ENCODE measurements at regions not wholly inside any gene's neighbourhood (a gene's known extent, or its start where the extent isn't known, plus 50 kb on each side); places are given as distances from the start of the nearest gene placed in this dataset.

- no peak overlapping the region for H3K4me3 ChIP-seq (ENCODE audit: low read length)
- no peak for DNase-seq (ENCODE audit: low read depth)
- no peak for TF ChIP-seq CTCF (conservative IDR thresholded peaks at IDR 0.05; ENCODE audit: low read depth, low read length)
These were observed 159.9 kb downstream of the SUCLA2 start for GRCh38 chr13:47841151-47841550.

GRCh38 chr13:47837906-47838305, 163.2 kb downstream of the SUCLA2 start:
- no peak overlapping the region for H3K4me3 ChIP-seq (ENCODE audit: low read length)
- TF ChIP-seq CTCF (conservative IDR thresholded peaks at IDR 0.05; ENCODE audit: low read depth, low read length), result no peak

GRCh38 chr13:47837104-47837880, 163.8 kb downstream of the SUCLA2 start:
- no peak for TF ChIP-seq CTCF (conservative IDR thresholded peaks at IDR 0.05; ENCODE audit: low read depth, low read length)
- no peak overlapping the region for H3K4me3 ChIP-seq (ENCODE audit: low read length)
- no peak for DNase-seq (ENCODE audit: low read depth)

More at GRCh38 chr13:47837906-47838305, 163.2 kb downstream of the SUCLA2 start:
- no peak for DNase-seq (ENCODE audit: low read depth)

GRCh38 chr13:47835470-47836228, 165.4 kb downstream of the SUCLA2 start:
- no peak for TF ChIP-seq CTCF (conservative IDR thresholded peaks at IDR 0.05; ENCODE audit: low read depth, low read length)
- no peak for DNase-seq (ENCODE audit: low read depth)
- no peak overlapping the region for H3K4me3 ChIP-seq (ENCODE audit: low read length)

- no peak overlapping the region for H3K4me3 ChIP-seq (ENCODE audit: low read length)
- no peak for DNase-seq (ENCODE audit: low read depth)
- peak; percentile 1 for TF ChIP-seq CTCF (conservative IDR thresholded peaks at IDR 0.05; ENCODE audit: low read depth, low read length)
These were observed 168.6 kb downstream of the SUCLA2 start for GRCh38 chr13:47832458-47832972.

GRCh38 chr13:47831265-47831664, 169.8 kb downstream of the SUCLA2 start:
- TF ChIP-seq CTCF (conservative IDR thresholded peaks at IDR 0.05; ENCODE audit: low read depth, low read length), result no peak
- no peak for DNase-seq (ENCODE audit: low read depth)

More at GRCh38 chr13:47831265-47831664, 169.8 kb downstream of the SUCLA2 start:
- H3K4me3 ChIP-seq (ENCODE audit: low read length), result no peak overlapping the region
